OCI-M2 (cell line): ENCODE measurements at regions not wholly inside any gene's neighbourhood (a gene's known extent, or its start where the extent isn't known, plus 50 kb on each side); places are given as distances from the start of the nearest gene placed in this dataset.
"Not testable (repeated sequence)": the region's sequence is repeated elsewhere in the genome, so short reads cannot be mapped to it uniquely, and the experiment has no call there.

Source experiments
- DNase-seq: peaks from one replicate; lab custom pipeline; 2025; ENCODE audit not compliant: unreplicated experiment; lab: John Stamatoyannopoulos, UW

DNA sequence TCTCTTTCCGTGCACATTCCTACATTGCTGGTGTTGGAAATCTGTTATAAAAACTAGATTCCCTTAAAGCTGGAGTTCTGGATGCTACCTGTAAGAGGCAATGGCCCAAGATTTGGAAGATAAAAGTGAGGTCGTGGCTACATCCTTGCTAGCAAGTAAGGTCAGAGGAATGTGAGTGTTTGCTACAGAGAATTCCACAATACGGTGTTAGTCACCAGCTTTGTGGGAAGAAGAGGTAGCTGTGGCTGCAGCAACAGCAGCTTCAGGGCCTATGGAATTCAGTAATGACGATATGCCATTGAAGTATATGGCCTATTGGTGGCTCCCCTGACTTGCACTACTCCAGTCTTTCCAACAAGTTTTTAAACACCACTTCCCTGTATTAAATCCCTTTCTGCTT, 227.7 kb upstream of the TMEM260 start:
- DNase-seq: no peak

DNA sequence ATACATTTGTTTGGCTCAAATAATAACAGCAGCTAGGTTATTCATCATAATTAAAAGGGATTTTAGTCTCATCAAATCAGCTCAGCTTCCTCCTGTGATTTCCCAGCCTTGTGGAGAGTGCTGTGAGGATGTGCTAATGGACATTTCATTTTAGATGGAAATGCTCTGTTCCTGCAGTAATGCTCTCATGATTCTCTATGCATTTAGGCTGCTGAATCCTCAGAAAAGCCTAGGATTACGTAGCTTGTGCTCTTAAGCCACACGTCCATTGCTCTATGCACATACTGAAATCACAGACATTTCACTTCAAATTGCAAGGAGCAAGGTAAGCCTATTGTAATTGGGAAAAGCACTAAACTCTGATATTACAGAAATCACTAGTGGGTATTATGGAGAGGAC, 226.6 kb upstream of the TMEM260 start:
- DNase-seq: no peak

DNA sequence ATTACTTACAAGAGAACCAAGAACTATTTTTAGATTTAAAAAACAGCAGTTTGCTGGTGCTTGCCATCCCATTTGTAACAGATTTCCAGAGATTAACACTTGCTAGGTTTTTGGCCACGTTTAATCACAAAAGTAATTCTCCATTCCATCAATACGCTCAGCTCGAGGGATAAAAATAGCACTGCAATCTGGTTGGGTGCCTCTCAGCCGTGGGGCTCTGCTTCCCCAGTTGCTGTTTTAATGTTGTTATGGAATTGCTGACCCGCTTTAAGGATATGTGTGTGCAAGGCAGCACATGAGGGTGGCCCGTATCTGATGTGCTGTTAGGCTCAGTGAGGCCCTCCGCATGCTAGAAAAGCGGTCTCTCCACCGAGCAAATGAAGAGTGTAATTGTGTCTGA, 222.2 kb upstream of the TMEM260 start:
- DNase-seq: no peak

DNA sequence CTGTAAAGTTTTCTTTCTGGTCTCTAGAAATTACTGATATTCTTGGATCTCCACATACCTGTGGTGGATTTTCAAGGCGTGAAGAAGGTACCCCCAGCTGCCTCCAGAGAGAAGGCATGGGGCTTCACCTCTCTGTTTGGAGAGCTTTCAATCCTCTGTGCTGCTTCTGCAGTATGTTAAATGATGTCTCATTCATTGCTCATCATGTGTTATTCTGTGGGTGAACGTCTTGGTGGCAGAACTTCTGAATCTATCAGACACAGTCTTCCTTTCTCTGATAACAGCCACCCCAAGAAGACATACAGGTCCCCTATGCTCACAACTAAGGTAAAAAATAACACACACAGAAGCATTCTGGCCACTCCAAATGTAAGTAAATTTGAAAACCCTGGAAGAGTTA, 221.3 kb upstream of the TMEM260 start:
- DNase-seq: no peak

DNA sequence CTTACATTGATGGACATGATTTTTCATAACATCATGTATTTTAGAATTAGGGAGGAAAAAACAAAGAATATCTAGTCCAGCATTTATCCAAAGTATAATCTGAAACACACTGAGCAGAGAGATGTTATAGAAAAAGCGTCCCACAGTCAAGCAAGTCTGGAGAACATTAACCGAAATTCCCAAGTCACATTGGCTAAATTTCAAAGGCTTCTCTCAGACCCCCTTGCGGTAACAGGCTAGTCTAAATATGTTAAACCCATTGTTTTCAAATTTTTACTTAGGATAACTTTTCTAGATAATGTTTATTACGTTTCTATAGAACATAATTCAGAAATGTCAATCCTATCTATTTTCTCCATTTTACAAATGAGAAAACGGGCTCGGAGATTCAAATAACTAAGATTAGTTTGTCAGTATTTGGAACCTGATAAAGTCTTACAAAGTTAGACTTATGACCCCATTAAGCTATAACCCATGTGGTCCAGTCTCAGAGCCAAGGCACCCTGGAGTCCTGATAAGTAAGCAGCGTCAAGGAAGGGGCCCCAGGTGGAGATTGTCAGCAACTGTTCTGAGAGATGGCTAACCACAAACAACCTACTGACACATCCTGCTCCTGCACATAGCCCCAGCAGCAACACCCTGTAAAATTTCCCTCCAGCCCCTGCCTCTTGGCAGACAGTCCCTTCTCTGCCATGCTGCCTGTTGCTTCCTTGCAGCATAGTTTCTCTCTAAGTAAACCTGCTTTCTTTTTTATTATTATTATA, 220.6 kb upstream of the TMEM260 start:
- no peak for DNase-seq

- not testable (repeated sequence) for DNase-seq
These were observed 213.9 kb upstream of the TMEM260 start for GRCh38 chr14:56365663-56366062.

- no peak for DNase-seq
These were observed 212.2 kb upstream of the TMEM260 start for GRCh38 chr14:56367416-56367815.

DNA sequence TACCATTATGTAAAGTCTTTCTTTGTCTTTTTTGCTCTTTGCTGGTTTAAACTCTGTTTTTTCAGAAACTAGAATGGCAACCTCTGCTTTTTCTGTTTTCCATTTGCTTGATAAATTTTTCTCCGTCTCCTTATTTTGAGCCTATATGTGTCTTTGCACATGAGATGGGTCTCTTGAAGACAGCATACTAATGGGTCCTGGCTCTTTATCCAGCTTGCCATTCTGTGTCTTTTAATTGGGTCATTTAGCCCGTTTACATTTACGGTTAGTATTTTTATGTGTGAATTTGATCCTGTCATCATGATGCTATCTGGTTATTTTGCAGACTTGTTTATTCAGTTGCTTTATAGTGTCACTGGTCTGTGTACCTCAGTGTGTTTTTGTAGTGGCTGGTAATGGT, 207.9 kb upstream of the TMEM260 start:
- no peak for DNase-seq

DNA sequence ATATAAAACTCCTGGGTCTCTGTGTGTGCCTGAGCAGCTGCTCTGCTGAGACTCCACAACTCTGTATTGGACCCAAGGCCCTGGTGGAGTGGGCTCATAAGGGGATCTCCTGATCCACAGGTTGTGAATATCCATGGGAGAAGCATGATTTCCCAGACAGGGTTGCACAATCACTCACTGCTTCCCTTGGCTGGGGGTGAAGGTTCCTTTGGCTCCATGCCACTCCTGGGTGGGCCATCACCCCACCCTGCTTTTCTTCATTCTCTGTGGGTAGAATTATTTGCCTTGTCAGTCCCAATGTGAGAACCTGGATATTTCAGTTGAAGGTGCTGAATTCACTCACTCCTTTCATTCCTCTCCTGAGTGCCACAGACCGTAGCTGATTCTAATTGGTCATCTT, 205.2 kb upstream of the TMEM260 start:
- DNase-seq: no peak

- no peak for DNase-seq
These were observed 201.6 kb upstream of the TMEM260 start for GRCh38 chr14:56378046-56378445.

DNA sequence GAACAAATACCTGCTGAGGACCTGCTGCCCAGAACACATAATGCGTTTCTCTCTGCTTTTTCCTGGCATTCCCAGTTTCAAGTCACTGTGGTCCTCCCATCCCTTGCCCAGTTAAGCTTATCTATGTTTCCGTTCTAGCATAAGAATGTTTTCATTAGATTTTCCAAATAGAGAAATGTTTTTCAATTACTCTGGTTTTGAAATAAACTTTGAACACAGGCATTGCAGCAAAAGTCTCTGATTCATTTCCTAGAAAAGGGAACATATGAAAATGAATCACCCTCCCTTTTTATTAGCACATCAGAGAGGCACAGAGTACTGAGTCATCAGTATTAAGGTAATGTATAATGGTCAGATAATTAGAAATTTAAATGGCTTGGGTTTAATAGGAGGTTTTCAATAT, 201.1 kb upstream of the TMEM260 start:
- no peak for DNase-seq

GRCh38 chr14:56379956-56380355, 199.6 kb upstream of the TMEM260 start:
- no peak for DNase-seq

GRCh38 chr14:56386024-56386423, 193.6 kb upstream of the TMEM260 start:
- DNase-seq: no peak

DNA sequence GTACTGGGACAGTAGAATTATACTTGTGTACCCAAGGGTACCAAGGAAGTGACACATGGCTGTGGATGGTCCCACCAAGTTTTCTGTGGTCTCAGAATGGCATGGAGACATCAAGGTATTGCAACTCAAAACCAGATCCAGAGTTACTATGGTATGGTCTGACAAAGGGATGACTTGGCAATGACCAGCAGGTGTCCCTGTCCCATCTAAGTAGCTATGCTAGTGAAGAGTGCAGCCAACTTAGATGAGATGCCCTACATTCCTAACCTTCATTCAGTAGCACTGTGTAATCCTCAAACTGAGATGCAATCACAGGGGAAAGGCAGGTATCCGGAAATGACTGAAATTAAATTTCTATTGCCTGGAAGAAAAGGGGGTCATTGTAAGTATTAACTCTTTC, 188.7 kb upstream of the TMEM260 start:
- no peak for DNase-seq

DNA sequence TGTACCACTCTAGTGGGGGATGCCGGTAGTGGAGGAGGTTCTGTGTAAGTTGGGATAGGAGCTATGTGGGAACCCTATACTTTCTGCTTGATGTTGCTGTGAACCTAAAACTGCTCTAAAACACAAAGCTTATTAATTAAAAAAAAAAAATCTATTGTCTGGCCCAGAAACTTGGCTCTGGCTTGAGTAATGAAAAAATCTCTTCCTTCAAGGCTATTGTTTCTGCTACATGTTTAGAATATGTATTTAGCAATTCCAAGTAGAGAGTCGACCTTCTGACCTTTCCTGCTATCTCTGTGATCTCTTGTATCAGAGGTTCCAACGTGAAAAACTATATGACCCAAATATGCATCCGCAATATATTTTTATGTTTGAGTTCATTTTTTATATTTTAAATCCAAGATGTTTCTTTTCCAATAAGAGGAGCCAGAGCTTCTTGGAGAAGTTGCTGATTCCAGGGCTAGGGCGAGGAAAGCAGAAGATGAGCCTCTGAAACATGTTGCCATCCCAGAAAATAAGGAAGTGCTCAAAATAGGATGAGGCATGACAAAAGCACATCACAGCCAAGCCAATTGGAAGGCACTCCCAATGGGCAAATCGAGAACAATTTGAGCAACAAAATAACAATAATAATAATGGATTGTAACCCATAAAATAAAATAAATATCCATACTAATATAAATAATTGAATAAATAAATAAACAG, 184.6 kb upstream of the TMEM260 start:
- DNase-seq: no peak

- no peak for DNase-seq
These were observed 179.3 kb upstream of the TMEM260 start for GRCh38 chr14:56400109-56400825.

DNA sequence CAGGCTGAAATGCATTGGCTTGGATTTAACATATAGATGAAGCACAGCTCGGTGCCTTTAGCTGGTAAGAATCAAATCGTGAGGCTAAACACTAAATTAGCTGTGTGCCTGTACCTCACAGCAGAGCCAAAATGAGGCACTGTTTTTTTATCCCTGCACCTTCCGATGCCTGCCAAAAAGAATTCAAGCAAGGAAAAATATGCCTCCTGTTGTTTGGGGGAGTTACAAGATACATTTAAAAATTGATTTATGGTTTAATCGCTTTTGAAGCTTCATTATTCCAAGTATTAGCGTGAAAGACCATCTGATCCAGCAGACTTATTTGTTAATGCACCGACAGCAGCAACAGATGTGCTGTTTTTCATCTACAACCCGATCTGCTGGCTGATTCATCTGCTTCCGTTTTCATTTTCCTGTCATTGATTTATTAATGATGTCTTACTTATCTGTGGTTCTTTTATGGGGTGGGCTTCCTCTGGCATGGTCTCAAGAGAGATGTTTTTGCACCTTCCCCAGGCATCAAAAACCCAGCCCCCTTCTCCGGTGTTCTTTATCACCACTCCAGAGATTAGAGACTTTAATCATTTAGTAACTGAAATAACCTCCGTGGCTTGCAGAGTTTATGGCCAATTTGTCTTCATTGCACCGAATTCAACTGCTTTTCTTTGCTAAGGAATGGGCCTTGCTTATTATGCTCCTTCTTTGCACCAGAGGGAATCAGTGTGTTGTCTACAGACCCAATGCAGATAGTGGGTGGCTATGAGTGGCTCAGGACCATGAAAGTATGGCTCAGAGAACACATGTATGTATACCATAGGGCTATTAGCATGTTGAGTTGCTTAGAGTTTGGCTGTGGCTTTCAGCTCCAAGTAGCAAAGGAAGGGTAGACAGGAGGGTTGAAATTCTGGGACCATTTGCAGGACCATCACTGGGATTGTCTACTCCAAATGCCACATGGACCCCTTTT, 166.8 kb upstream of the TMEM260 start:
- DNase-seq: no peak

- no peak for DNase-seq
These were observed 165.9 kb upstream of the TMEM260 start for GRCh38 chr14:56413721-56414120.

- DNase-seq: no peak
These were observed 165.4 kb upstream of the TMEM260 start for GRCh38 chr14:56414236-56414635.

DNA sequence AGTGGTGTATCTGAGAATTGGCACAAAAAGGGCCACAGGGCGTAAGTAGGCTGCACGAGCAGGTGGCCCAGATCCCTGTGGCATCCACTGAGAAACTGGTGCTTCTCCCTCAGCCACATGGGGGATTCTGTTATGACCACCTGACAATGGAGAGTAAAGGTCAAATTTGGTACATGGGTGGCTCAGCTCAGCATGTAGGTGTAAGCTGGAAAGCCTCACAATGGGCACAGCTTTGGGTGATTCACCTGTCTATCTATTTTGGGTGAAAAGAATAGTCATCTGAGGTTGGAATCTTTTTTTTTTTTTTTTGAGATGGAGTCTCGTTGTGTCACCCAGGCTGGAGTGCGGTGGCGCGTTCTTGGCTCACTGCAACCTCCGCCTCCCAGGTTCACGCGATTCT, 163.4 kb upstream of the TMEM260 start:
- DNase-seq: no peak

DNA sequence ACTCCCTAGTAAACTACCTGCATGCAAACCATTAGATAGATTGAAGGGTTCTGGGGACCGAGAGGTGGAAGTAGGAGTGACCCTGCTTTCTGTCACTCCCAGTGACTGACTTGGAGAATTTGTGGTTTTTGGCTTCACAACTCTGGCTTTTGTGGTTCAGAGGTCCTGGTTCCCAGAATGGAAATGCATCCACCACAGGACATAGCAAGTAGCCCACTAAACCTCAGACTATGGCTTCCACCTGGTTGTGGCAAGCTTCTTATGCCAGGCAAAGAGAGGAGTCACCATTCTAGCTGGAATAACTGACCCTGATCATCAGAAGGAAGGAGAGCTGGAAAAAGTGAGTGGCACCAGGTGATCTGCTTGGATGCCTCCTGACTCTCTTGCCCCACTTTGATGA, 162.4 kb upstream of the TMEM260 start:
- DNase-seq: no peak
